NB4 (cell line): ENCODE measurements at regions not wholly inside any gene's neighbourhood (a gene's known extent, or its start where the extent isn't known, plus 50 kb on each side); places are given as distances from the start of the nearest gene placed in this dataset.
"Not testable (repeated sequence)": the region's sequence is repeated elsewhere in the genome, so short reads cannot be mapped to it uniquely, and the experiment has no call there.

Experiments used
- DNase-seq: peaks from one replicate; pipeline ENCODE4 v3.0.0; 2010; ENCODE audit warnings: low read depth
- H3K4me3 ChIP-seq: one replicate; pipeline ENCODE4 v1.5.1; 2011; ENCODE audit warnings: mild to moderate bottlenecking, low read depth, low read length, moderate library complexity
- MYC ChIP-seq: IDR thresholded peaks from 2 replicates; pipeline ENCODE4 v1.6.1; 2011; ENCODE audit warnings: low read depth, low read length
- POLR2A ChIP-seq: IDR thresholded peaks from 2 replicates; pipeline ENCODE4 v1.6.1; 2011; ENCODE audit warnings: mild to moderate bottlenecking; ENCODE audit not compliant: insufficient read length; ENCODE audit errors: extremely low read depth
- TF ChIP-seq, protein P1 (sequence below): IDR thresholded peaks from 2 replicates; pipeline ENCODE4 v1.6.1; 2011; ENCODE audit warnings: low read depth, low read length
- TF ChIP-seq, protein P2 (sequence below): IDR thresholded peaks from one replicate; pipeline ENCODE4 v1.5.1; 2012; ENCODE audit warnings: low read depth, low read length

DNA sequence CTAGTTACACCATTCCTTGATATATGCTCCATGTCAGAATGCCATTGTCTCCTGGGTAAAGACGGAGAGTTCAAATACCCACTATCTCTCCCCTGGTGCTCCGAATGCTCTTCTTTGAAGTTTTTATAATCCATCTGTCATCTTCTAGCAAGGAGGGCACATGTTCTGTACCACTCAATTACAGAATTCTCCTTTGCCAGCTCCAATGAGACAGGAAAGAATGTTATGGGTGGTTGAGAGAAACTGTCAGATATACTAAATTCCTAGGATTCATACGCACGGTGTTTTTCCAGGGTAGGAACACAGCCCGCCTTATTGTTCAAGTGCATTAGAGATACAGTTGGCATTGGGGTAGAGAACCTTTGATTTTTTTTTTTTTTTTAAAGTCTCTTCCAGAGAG is 118.0 kb upstream of the ZNF536 start:
- H3K4me3 ChIP-seq, result no peak overlapping the region
- DNase-seq, result no peak
- TF ChIP-seq, protein P1, sequence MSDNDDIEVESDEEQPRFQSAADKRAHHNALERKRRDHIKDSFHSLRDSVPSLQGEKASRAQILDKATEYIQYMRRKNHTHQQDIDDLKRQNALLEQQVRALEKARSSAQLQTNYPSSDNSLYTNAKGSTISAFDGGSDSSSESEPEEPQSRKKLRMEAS, result no peak
- TF ChIP-seq MYC, result no peak
- no peak for TF ChIP-seq POLR2A
- TF ChIP-seq, protein P2, sequence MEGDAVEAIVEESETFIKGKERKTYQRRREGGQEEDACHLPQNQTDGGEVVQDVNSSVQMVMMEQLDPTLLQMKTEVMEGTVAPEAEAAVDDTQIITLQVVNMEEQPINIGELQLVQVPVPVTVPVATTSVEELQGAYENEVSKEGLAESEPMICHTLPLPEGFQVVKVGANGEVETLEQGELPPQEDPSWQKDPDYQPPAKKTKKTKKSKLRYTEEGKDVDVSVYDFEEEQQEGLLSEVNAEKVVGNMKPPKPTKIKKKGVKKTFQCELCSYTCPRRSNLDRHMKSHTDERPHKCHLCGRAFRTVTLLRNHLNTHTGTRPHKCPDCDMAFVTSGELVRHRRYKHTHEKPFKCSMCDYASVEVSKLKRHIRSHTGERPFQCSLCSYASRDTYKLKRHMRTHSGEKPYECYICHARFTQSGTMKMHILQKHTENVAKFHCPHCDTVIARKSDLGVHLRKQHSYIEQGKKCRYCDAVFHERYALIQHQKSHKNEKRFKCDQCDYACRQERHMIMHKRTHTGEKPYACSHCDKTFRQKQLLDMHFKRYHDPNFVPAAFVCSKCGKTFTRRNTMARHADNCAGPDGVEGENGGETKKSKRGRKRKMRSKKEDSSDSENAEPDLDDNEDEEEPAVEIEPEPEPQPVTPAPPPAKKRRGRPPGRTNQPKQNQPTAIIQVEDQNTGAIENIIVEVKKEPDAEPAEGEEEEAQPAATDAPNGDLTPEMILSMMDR, result no peak

- H3K4me3 ChIP-seq, result no peak overlapping the region
- TF ChIP-seq, protein P2, result no peak
- TF ChIP-seq MYC (no peak), POLR2A (no peak)
- TF ChIP-seq, protein P1, result no peak
Observed at GRCh38 chr19:30254789-30255188, 117.4 kb upstream of the ZNF536 start.

DNA sequence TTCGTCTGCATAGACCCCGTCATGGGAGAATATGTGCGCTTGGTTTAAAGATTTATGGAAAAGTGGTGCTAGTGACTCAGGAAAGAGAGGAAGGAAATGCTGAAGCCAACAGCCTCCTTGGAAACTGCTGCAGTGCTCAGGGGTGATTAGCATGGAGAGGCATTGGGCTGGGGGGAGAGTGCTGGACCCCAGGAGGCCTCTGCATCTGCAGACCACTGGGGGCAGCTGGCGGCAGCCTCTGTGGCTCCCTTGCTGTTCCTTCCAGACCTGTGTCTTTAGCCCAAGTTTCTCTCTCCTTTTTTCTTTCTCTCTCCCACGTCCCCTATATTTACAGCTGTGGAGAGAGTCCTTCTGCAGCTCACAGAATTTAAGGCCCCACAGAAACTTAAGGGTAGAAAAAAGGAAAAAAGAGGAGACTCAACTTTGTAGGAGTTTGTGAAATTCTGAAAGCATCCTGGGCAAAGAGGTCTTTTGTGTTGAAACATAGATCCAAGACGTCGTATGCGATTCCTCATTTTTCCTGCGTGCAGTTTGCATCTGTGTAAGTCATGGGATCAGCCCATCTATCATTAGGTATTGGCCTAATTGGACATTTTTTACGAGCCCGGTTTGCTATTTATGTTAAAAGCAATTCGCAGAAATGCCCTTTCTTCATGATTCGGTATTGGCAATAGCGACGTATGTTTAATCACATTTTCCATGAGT is 116.2 kb upstream of the ZNF536 start:
- TF ChIP-seq, protein P2, result no peak
- no peak for TF ChIP-seq POLR2A
- no peak for TF ChIP-seq MYC
- TF ChIP-seq, protein P1, result no peak
- H3K4me3 ChIP-seq, result no peak overlapping the region
- no peak for DNase-seq

More at GRCh38 chr19:30254789-30255188, 117.4 kb upstream of the ZNF536 start:
- DNase-seq, result no peak

DNA sequence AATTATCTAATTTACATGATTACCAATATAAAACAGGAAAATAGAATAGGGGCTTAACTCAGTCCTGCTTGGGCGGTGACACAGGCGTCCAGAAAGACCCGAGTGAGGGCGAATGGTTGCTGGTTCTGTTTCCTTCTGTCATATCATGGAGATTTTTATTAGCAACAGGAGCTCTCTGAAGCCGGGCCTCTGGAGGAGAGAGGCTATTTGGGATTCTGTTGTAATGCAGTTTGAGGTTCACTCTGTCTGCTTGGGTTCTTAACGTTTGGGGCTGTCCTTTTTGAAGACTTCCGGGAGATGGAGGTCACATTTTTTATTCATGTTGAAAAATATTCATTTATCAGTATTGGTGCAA is 115.7 kb upstream of the ZNF536 start:
- no peak for TF ChIP-seq MYC
- TF ChIP-seq, protein P2, result no peak
- TF ChIP-seq, protein P1, result no peak
- no peak for DNase-seq
- no peak overlapping the region for H3K4me3 ChIP-seq

DNA sequence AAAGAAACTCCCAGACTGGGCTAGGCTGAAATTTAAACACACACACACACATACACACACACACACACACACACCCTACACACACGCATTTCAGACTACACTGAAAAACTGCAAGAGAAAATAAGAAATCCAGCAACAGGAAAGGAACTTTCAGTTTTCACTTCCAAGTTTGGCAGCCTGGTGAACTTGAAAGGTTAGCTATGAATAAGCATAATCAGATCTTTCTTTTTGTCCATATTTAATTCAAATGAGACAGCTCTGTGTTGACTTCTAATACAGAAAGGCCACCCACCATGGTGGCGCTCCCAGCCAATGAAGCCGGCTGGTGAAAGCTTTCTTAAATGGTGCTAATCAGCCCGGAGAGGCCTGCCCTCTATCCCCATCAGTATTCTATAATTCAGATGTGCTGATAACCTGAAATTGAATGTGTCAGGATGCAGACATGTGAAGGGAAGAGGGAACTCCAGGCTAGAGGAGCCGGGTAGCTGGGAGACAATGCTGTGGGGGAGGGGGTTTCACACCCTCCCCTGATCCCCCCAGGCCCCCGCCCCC is 108.3 kb upstream of the ZNF536 start:
- H3K4me3 ChIP-seq, result no peak overlapping the region
- TF ChIP-seq, protein P2, result no peak
- TF ChIP-seq POLR2A, result no peak
- TF ChIP-seq, protein P1, result no peak
- TF ChIP-seq MYC, result no peak
- DNase-seq, result no peak

DNA sequence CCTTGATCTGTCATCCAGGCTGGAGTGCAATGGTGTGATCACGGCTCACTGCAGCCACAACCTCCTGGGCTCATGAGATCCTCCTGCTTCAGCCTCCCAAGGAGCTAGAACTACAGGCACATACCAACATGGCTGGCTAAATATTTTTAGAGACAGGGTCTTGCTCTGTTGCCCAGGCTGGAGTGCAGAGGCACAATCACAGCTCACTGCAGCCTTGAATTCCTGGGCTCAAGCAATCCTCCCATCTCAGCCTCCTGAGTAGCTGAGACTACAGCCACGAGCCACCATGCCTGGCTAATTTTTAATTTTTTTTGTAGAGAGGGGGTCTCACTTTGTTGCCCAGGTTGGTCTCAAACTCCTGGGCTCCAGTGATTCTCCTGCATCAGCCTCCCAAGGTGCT is 106.3 kb upstream of the ZNF536 start:
- DNase-seq, result not testable (repeated sequence)

More for the DNA sequence above, 106.3 kb upstream of the ZNF536 start:
- not testable (repeated sequence) for H3K4me3 ChIP-seq
